ENCODE measurements at regions not wholly inside any gene's neighbourhood (a gene's known extent, or its start where the extent isn't known, plus 50 kb on each side); places are given as distances from the start of the nearest gene placed in this dataset.

- TF ChIP-seq HMGXB4 (CRISPR knock-in tag; IDR thresholded peaks at IDR 0.05; ENCODE audit: borderline replicate concordance in 1 of 2, low read depth in 1 of 2) (no peak), ZNF382 (CRISPR knock-in tag; IDR thresholded peaks at IDR 0.05; ENCODE audit: borderline replicate concordance) (no peak), SP5 (CRISPR knock-in tag; IDR thresholded peaks at IDR 0.05; ENCODE audit: borderline replicate concordance, low read depth) (peak; percentile 53; the same call in 1 of the 2 replicates), ARNTL (CRISPR knock-in tag; IDR thresholded peaks at IDR 0.05) (no peak), U2AF1 (optimal IDR thresholded peaks at IDR 0.05; ENCODE audit: low read depth, low read length) (no peak), ETV5 (CRISPR knock-in tag; IDR thresholded peaks at IDR 0.05; ENCODE audit: borderline replicate concordance) (peak; percentile 83), TMF1 (CRISPR knock-in tag; IDR thresholded peaks at IDR 0.05; ENCODE audit: low read depth) (no peak), ASH2L (IDR thresholded peaks at IDR 0.05; ENCODE audit: insufficient read length, low read depth, low read length) (peak; percentile 74), FOSL1 (CRISPR knock-in tag; IDR thresholded peaks at IDR 0.05; ENCODE audit: borderline replicate concordance) (peak; percentile 71; the same call in 1 of the 2 replicates), MIXL1 (CRISPR knock-in tag; IDR thresholded peaks at IDR 0.05) (peak; percentile 72), UBTF (CRISPR knock-in tag; IDR thresholded peaks at IDR 0.05) (no peak), RBM39 (IDR thresholded peaks at IDR 0.05; ENCODE audit: low read depth, low read length, poor library complexity, severe bottlenecking) (no peak), ZSCAN25 (CRISPR knock-in tag; IDR thresholded peaks at IDR 0.05) (no peak), HOXA5 (CRISPR knock-in tag; IDR thresholded peaks at IDR 0.05) (no peak), KMT2B (CRISPR knock-in tag; IDR thresholded peaks at IDR 0.05) (no peak), POGZ (CRISPR knock-in tag; IDR thresholded peaks at IDR 0.05) (peak; percentile 60; the same call in 1 of the 2 replicates), ZNF34 (CRISPR knock-in tag; IDR thresholded peaks at IDR 0.05; ENCODE audit: borderline replicate concordance) (no peak), ZNF264 (CRISPR knock-in tag; IDR thresholded peaks at IDR 0.05) (0 out of 2 replicates have a peak, but pooled peaks have one; percentile 57), ZSCAN31 (CRISPR knock-in tag; IDR thresholded peaks at IDR 0.05; ENCODE audit: low read depth) (no peak), YEATS4 (CRISPR knock-in tag; IDR thresholded peaks at IDR 0.05; ENCODE audit: borderline replicate concordance) (no peak)
- TF ChIP-seq, protein P1, sequence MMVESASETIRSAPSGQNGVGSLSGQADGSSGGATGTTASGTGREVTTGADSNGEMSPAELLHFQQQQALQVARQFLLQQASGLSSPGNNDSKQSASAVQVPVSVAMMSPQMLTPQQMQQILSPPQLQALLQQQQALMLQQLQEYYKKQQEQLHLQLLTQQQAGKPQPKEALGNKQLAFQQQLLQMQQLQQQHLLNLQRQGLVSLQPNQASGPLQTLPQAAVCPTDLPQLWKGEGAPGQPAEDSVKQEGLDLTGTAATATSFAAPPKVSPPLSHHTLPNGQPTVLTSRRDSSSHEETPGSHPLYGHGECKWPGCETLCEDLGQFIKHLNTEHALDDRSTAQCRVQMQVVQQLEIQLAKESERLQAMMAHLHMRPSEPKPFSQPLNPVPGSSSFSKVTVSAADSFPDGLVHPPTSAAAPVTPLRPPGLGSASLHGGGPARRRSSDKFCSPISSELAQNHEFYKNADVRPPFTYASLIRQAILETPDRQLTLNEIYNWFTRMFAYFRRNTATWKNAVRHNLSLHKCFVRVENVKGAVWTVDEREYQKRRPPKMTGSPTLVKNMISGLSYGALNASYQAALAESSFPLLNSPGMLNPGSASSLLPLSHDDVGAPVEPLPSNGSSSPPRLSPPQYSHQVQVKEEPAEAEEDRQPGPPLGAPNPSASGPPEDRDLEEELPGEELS (CRISPR knock-in tag; IDR thresholded peaks at IDR 0.05): peak; percentile 82
- TF ChIP-seq, protein P2, sequence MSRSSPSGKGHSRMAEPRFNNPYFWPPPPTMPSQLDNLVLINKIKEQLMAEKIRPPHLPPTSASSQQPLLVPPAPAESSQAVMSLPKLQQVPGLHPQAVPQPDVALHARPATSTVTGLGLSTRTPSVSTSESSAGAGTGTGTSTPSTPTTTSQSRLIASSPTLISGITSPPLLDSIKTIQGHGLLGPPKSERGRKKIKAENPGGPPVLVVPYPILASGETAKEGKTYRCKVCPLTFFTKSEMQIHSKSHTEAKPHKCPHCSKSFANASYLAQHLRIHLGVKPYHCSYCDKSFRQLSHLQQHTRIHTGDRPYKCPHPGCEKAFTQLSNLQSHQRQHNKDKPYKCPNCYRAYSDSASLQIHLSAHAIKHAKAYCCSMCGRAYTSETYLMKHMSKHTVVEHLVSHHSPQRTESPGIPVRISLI (CRISPR knock-in tag; IDR thresholded peaks at IDR 0.05; ENCODE audit: borderline replicate concordance): peak; percentile 99
Measured at GRCh38 chr6:95804847-95805541, 210.8 kb upstream of the FUT9 start (continued).

Data from HepG2 (cell line).